Upper lobe of left lung (tissue), 6 donors: ENCODE measurements at regions not wholly inside any gene's neighbourhood (a gene's known extent, or its start where the extent isn't known, plus 50 kb on each side); places are given as distances from the start of the nearest gene placed in this dataset.

ENCODE experiments used
- ATAC-seq, 2 donors: fragments of 200-7000 bp; cut with Tn5 transposase; one replicate each; pipeline ENCODE4 v1.9.1; 2022; ENCODE audit warnings: mild to moderate bottlenecking in 2 of 2, moderate library complexity in 2 of 2; ENCODE audit not compliant: low FRiP score in 2 of 2
- DNase-seq, 2 donors: peaks; one replicate each; pipeline ENCODE4 v3.0.0-alpha.2; 2019 to 2020
- H3K27ac ChIP-seq, 4 donors: fragments of 200-600 bp; sonication (generic); one replicate each; pipeline ENCODE4 v1.5.1; 2016 to 2019
- H3K27me3 ChIP-seq, 4 donors: fragments of 200-600 bp; sonication (generic); one replicate each; pipeline ENCODE4 v1.5.1; 2017 to 2019
- H3K36me3 ChIP-seq, 4 donors: fragments of 200-600 bp; sonication (generic); one replicate each; pipeline ENCODE4 v1.5.1; 2016 to 2019
- H3K4me1 ChIP-seq, 4 donors: fragments of 200-600 bp; sonication (generic); one replicate each; pipeline ENCODE4 v1.5.1; 2018 to 2019
- H3K4me3 ChIP-seq, 4 donors: fragments of 200-600 bp; sonication (generic); one replicate each; pipeline ENCODE4 v1.5.1; 2017 to 2019; ENCODE audit warnings: mild to moderate bottlenecking in 2 of 4, moderate library complexity in 1 of 4
- H3K9me3 ChIP-seq, 4 donors: fragments of 200-600 bp; sonication (generic); one replicate each; pipeline ENCODE4 v1.5.1; 2018 to 2019
- CTCF ChIP-seq, 6 experiments: fragments of 450-650 bp in 4 of 6; fragments of 200-600 bp in 2 of 6; sonication (generic) in 2 of 6; IDR thresholded peaks; one replicate each; pipeline ENCODE4 v1.5.1; 2016 to 2019; ENCODE audit warnings: antibody characterized with exemption in 6 of 6
- EP300 ChIP-seq, 4 donors: sonication (generic); formaldehyde crosslinking; IDR thresholded peaks; one replicate each; pipeline ENCODE4 v1.5.1; 2017; ENCODE audit warnings: antibody characterized with exemption in 4 of 4, control low read depth in 2 of 4
- POLR2A ChIP-seq, 4 donors: fragments of 450-650 bp; IDR thresholded peaks; one replicate each; pipeline ENCODE4 v1.5.1; 2016 to 2017; ENCODE audit warnings: antibody characterized with exemption in 4 of 4, mild to moderate bottlenecking in 2 of 4
- POLR2AphosphoS5 ChIP-seq, 2 donors: sonication (generic); formaldehyde crosslinking; IDR thresholded peaks; one replicate each; pipeline ENCODE4 v1.5.1; 2017; ENCODE audit warnings: antibody characterized with exemption in 2 of 2
- WGBS, 2 donors: methylation state at CpG; one replicate each; pipeline ENCODE4 v1.1.5; 2017 to 2018; 5-methylcytosine and 5-hydroxymethylcytosine counted together
- donor health status: DM: no; HTN: no; CAD: no; lungs with moderate emphysema.
- donor health status: DM: no; HTN: yes; CAD: no; lungs with severe emphysema.

DNA sequence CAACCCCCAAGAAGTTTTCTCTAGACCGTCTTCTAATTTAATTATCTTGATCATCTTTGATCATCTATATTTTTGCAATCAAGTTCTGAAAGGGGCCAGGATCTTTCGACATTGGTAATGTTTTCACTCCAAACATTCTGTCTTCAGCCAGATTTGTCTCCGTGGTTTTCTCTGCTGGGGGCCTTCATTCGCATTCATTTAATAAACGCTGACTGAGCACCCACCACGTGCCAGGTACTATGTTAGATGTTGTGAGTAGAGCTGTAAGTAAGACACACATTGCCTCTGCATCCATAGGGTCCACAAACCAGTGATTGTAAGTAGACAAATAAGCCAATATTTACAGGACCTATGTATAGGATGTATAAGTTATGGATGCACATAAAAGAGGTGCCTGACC, 134.5 kb upstream of the MROH9 start:
- ATAC-seq (no peak), DNase-seq (no peak)
- 64 to 74% methylated on average over 6 of the region's 6 CpGs for WGBS, 2 donors
- TF ChIP-seq EP300 (IDR thresholded peaks at IDR 0.05) (no peak), CTCF (IDR thresholded peaks at IDR 0.05) (no peak), POLR2A (IDR thresholded peaks at IDR 0.05) (no peak), POLR2AphosphoS5 (IDR thresholded peaks at IDR 0.05) (no peak)
- Histone ChIP-seq H3K9me3 (no peaks in the 10 kb centered on the region), H3K27ac (no peak overlapping the region), H3K27me3 (no peaks in the 10 kb centered on the region), H3K4me3 (no peak overlapping the region), H3K36me3 (no peaks in the 10 kb centered on the region), H3K4me1 (no peaks in the 10 kb centered on the region)

GRCh38 chr1:170803711-170804110, 131.6 kb upstream of the MROH9 start:
- DNase-seq = no peak
- Histone ChIP-seq H3K4me1 (peaks cover 0 to 7% (median 3%) of the 10 kb centered on the region in 4 donors), H3K4me3 (no peak overlapping the region), H3K36me3 (no peaks in the 10 kb centered on the region), H3K27me3 (no peaks in the 10 kb centered on the region), H3K27ac (no peak overlapping the region), H3K9me3 (no peaks in the 10 kb centered on the region)
- no peak for ATAC-seq
- 83 to 100% methylated on average over 1 of the region's 1 CpG for WGBS, 2 donors
- TF ChIP-seq CTCF (IDR thresholded peaks at IDR 0.05) (no peak), EP300 (IDR thresholded peaks at IDR 0.05) (no peak), POLR2A (IDR thresholded peaks at IDR 0.05) (no peak), POLR2AphosphoS5 (IDR thresholded peaks at IDR 0.05) (no peak)

- no peaks in the 10 kb centered on the region for H3K27me3 ChIP-seq
- H3K4me1 ChIP-seq = peaks cover 0 to 7% (median 3%) of the 10 kb centered on the region in 4 donors
- H3K4me3 ChIP-seq = no peak overlapping the region
- H3K27ac ChIP-seq = no peak overlapping the region
- H3K36me3 ChIP-seq = no peaks in the 10 kb centered on the region
- no peaks in the 10 kb centered on the region for H3K9me3 ChIP-seq
- TF ChIP-seq POLR2A (IDR thresholded peaks at IDR 0.05) (no peak), EP300 (IDR thresholded peaks at IDR 0.05) (no peak), CTCF (IDR thresholded peaks at IDR 0.05) (no peak), POLR2AphosphoS5 (IDR thresholded peaks at IDR 0.05) (no peak)
- ATAC-seq (no peak), DNase-seq (no peak)
Observed at GRCh38 chr1:170804419-170804818, 130.9 kb upstream of the MROH9 start.

DNA sequence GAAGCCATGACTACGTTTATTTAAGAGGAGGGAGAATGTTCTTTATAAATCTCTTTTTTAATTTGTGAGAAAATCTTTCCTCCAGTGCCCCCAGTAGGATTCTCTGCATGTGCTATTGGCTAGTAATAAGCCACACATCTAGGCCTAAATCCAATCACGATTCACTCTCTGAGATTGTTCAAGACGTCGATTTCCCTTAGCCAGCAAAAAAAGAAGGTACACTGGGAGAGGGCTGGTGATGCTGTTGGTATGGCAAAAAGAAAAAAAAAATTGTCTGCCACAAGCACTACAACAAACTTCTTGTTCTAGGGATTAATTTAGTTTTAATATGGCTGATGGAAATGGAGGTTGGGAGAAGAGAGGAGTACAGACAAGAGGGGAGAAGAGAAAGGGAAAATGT, 130.5 kb upstream of the MROH9 start:
- no peak overlapping the region for H3K27ac ChIP-seq
- DNase-seq (no peak), ATAC-seq (no peak)
- 92 to 93% methylated on average over 4 of the region's 4 CpGs for WGBS, 2 donors
- H3K36me3 ChIP-seq = no peaks in the 10 kb centered on the region
- no peaks in the 10 kb centered on the region for H3K27me3 ChIP-seq
- no peak overlapping the region for H3K4me3 ChIP-seq
- TF ChIP-seq POLR2AphosphoS5 (IDR thresholded peaks at IDR 0.05) = no peak
- TF ChIP-seq CTCF (IDR thresholded peaks at IDR 0.05) = no peak
- no peak for TF ChIP-seq POLR2A (IDR thresholded peaks at IDR 0.05)
- TF ChIP-seq EP300 (IDR thresholded peaks at IDR 0.05) = no peak
- peaks cover 0 to 7% (median 3%) of the 10 kb centered on the region in 4 donors for H3K4me1 ChIP-seq
- no peaks in the 10 kb centered on the region for H3K9me3 ChIP-seq

DNA sequence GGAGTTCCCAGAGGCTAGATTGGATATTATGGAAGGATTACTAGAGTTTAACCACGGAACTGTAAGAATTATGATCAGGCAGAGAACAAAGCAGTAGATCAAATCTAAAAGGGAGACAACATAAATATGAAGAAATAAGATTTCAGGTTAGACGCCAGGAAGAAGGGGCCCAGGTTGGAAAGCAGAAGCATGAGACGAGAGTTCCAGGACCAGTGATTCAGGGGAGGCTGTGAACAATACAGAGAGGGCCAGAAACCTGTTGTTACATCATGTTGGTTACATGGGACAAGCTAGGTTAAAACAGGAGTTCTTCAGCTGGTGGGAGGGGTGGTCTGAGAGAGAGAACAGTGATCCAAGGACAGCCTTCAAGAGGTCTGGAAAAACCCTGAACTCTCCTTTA, 128.4 kb upstream of the MROH9 start:
- no peaks in the 10 kb centered on the region for H3K27me3 ChIP-seq
- no peaks in the 10 kb centered on the region for H3K9me3 ChIP-seq
- no peak overlapping the region for H3K27ac ChIP-seq
- H3K4me3 ChIP-seq = no peak overlapping the region
- no peaks in the 10 kb centered on the region for H3K36me3 ChIP-seq
- ATAC-seq = no peak
- TF ChIP-seq EP300 (IDR thresholded peaks at IDR 0.05) = no peak
- TF ChIP-seq POLR2A (IDR thresholded peaks at IDR 0.05) = no peak
- TF ChIP-seq POLR2AphosphoS5 (IDR thresholded peaks at IDR 0.05) = no peak
- TF ChIP-seq CTCF (IDR thresholded peaks at IDR 0.05) = no peak
- peaks cover 0 to 7% (median 3%) of the 10 kb centered on the region in 4 donors for H3K4me1 ChIP-seq
- WGBS, 2 donors = 75 to 82% methylated on average over 3 of the region's 3 CpGs
- DNase-seq = no peak
